IMR-90 (cell line): ENCODE measurements at regions not wholly inside any gene's neighbourhood (a gene's known extent, or its start where the extent isn't known, plus 50 kb on each side); places are given as distances from the start of the nearest gene placed in this dataset.

Experiments
- ATAC-seq: fragments of 200-7000 bp; cut with Tn5 transposase; 2 replicates; pipeline ENCODE4 v1.9.1; 2020; ENCODE audit warnings: low read depth, mild to moderate bottlenecking, moderate library complexity
- BruUV-seq: library from RNA; stranded (reverse); fragments of 400-500 nt; replicated peaks from 2 replicates; lab custom pipeline; 2021; lab: Mats Ljungman, UMichigan
- CTCF ChIA-PET: fragments of 300-600 bp; formaldehyde crosslinking; extraction: SDS; loops from one replicate; lab custom pipeline; 2021; ENCODE audit warnings: antibody characterized with exemption; lab: Yijun Ruan, JAX
- POLR2A ChIA-PET: fragments of 300-600 bp; sonication (Branson Sonifier 250); formaldehyde crosslinking; loops from one replicate; lab custom pipeline; 2022; ENCODE audit warnings: antibody characterized with exemption; ENCODE audit not compliant: unreplicated experiment; lab: Charles Lee
- DNase-seq: peaks from one replicate; pipeline ENCODE4 v3.0.0; 2013
- H2AFZ ChIP-seq: replicated peaks from 2 replicates; pipeline ENCODE3; 2013; ENCODE audit warnings: low read length, mild to moderate bottlenecking; ENCODE audit not compliant: poor library complexity
- H2AK5ac ChIP-seq: 2 replicates; pipeline ENCODE4 v1.6.1; 2013; ENCODE audit warnings: low read depth, low read length, inconsistent platforms
- H2AK9ac ChIP-seq: replicated peaks from 2 replicates; pipeline ENCODE3; 2013; ENCODE audit warnings: mild to moderate bottlenecking, low read depth, low read length, moderate library complexity; ENCODE audit not compliant: poor library complexity
- H2BK120ac ChIP-seq: 2 replicates; pipeline ENCODE4 v1.6.1; 2013; ENCODE audit warnings: low read depth, low read length, inconsistent platforms
- H2BK15ac ChIP-seq: 3 replicates; pipeline ENCODE4 v1.6.1; 2013; ENCODE audit warnings: low read depth, low read length, inconsistent platforms
- H2BK20ac ChIP-seq: 2 replicates; pipeline ENCODE4 v1.6.1; 2013; ENCODE audit warnings: low read depth, mild to moderate bottlenecking, inconsistent platforms, low read length, moderate library complexity
- H2BK5ac ChIP-seq: 2 replicates; pipeline ENCODE4 v1.6.1; 2013; ENCODE audit warnings: mild to moderate bottlenecking, low read depth, low read length, inconsistent platforms; ENCODE audit not compliant: poor library complexity, severe bottlenecking
- H3K14ac ChIP-seq: replicated peaks from 2 replicates; pipeline ENCODE4 v1.6.1; 2013; ENCODE audit warnings: low read depth, low read length, inconsistent platforms
- H3K18ac ChIP-seq: 2 replicates; pipeline ENCODE4 v1.6.1; 2013; ENCODE audit warnings: low read depth, low read length, control low read depth
- H3K23ac ChIP-seq: 2 replicates; pipeline ENCODE4 v1.6.1; 2013; ENCODE audit warnings: low read depth, low read length, inconsistent platforms
- H3K27ac ChIP-seq: 2 replicates; pipeline ENCODE4 v1.5.1; 2013; ENCODE audit warnings: mild to moderate bottlenecking, control low read depth, low read length; ENCODE audit not compliant: insufficient read depth
- H3K27me3 ChIP-seq: 2 replicates; pipeline ENCODE4 v1.6.1; 2013; ENCODE audit warnings: low read length; ENCODE audit not compliant: control insufficient read depth, insufficient read depth
- H3K36me3 ChIP-seq: 2 replicates; pipeline ENCODE4 v1.6.1; 2013; ENCODE audit warnings: low read length, mixed read lengths; ENCODE audit not compliant: control insufficient read depth, insufficient read depth
- H3K4ac ChIP-seq: 2 replicates; pipeline ENCODE4 v1.6.1; 2013; ENCODE audit warnings: low read depth, low read length, inconsistent platforms
- H3K4me1 ChIP-seq: 2 replicates; pipeline ENCODE4 v1.6.1; 2013; ENCODE audit warnings: low read length, mixed read lengths; ENCODE audit not compliant: control insufficient read depth, insufficient read depth
- H3K4me2 ChIP-seq: 2 replicates; pipeline ENCODE4 v1.6.1; 2013; ENCODE audit warnings: low read depth, mild to moderate bottlenecking, control low read depth, low read length, moderate library complexity
- H3K4me3 ChIP-seq: 2 replicates; pipeline ENCODE4 v1.5.1; 2013; ENCODE audit warnings: low read depth, mild to moderate bottlenecking, control low read depth, low read length, moderate library complexity; ENCODE audit not compliant: insufficient read depth
- H3K56ac ChIP-seq: 2 replicates; pipeline ENCODE4 v1.6.1; 2013; ENCODE audit warnings: low read length, inconsistent platforms; ENCODE audit not compliant: insufficient read depth; ENCODE audit errors: extremely low read depth
- H3K79me1 ChIP-seq, 2 experiments: 2 replicates each; pipeline ENCODE4 v1.6.1; 2013; ENCODE audit warnings: low read length in 2 of 2, inconsistent platforms in 1 of 2, low read depth in 1 of 2
- H3K9ac ChIP-seq: 2 replicates; pipeline ENCODE4 v1.6.1; 2013; ENCODE audit warnings: low read depth, low read length, control low read depth
- H3K9me1 ChIP-seq: 2 replicates; pipeline ENCODE4 v1.6.1; 2013; ENCODE audit warnings: low read length, inconsistent platforms; ENCODE audit not compliant: insufficient read depth
- H3K9me3 ChIP-seq: 2 replicates; pipeline ENCODE4 v1.6.1; 2013; ENCODE audit warnings: low read length; ENCODE audit not compliant: control insufficient read depth, insufficient read depth
- H4K20me1 ChIP-seq: 2 replicates; pipeline ENCODE4 v1.6.1; 2013; ENCODE audit warnings: low read length, inconsistent platforms; ENCODE audit not compliant: insufficient read depth
- H4K5ac ChIP-seq: 2 replicates; pipeline ENCODE4 v1.6.1; 2013; ENCODE audit warnings: mild to moderate bottlenecking, low read depth, low read length, control low read depth
- H4K8ac ChIP-seq, 2 experiments: 2 replicates each; pipeline ENCODE4 v1.6.1; 2013; ENCODE audit warnings: low read depth in 2 of 2, low read length in 2 of 2, control low read depth in 1 of 2, inconsistent platforms in 1 of 2
- H4K91ac ChIP-seq: 2 replicates; pipeline ENCODE4 v1.6.1; 2013; ENCODE audit warnings: low read depth, low read length, inconsistent platforms; ENCODE audit not compliant: insufficient read depth
- BHLHE40 ChIP-seq: fragments of 150-350 bp; IDR thresholded peaks from 2 replicates; pipeline ENCODE4 v1.6.1; 2016; ENCODE audit warnings: mild to moderate bottlenecking, low read depth, low read length
- CHD1 ChIP-seq: IDR thresholded peaks from 2 replicates; pipeline ENCODE4 v1.6.1; 2012; ENCODE audit warnings: low read depth, low read length, improper control_type of control experiment
- CTCF ChIP-seq: conservative IDR thresholded peaks from 2 replicates; pipeline ENCODE4 v1.5.1; 2012; ENCODE audit warnings: mild to moderate bottlenecking, low read depth, low read length, improper control_type of control experiment
- ELK1 ChIP-seq: fragments of 150-350 bp; IDR thresholded peaks from 2 replicates; pipeline ENCODE4 v1.6.1; 2016; ENCODE audit warnings: low read depth, mild to moderate bottlenecking, low read length, moderate library complexity, borderline replicate concordance
- FOS ChIP-seq: fragments of 150-350 bp; IDR thresholded peaks from 2 replicates; pipeline ENCODE4 v1.6.1; 2016; ENCODE audit warnings: low read depth, low read length
- POLR2A ChIP-seq: IDR thresholded peaks from 2 replicates; pipeline ENCODE4 v1.6.1; 2012; ENCODE audit warnings: mild to moderate bottlenecking, low read depth, low read length
- RFX5 ChIP-seq: IDR thresholded peaks from 2 replicates; pipeline ENCODE4 v1.8.0; 2012; ENCODE audit warnings: low read depth, mild to moderate bottlenecking, low read length, moderate library complexity
- SMC3 ChIP-seq: fragments of 150-350 bp; IDR thresholded peaks from 2 replicates; pipeline ENCODE4 v1.6.1; 2016; ENCODE audit warnings: low read depth, mild to moderate bottlenecking, antibody characterized with exemption, low read length, moderate library complexity
- USF2 ChIP-seq: fragments of 150-350 bp; IDR thresholded peaks from 2 replicates; pipeline ENCODE4 v1.6.1; 2017; ENCODE audit warnings: mild to moderate bottlenecking, antibody characterized with exemption, low read length, low read depth
- WGBS, 2 experiments: methylation state at CpG; one replicate each; pipeline versions ENCODE4 v1.1.5 to v1.1.7; 2013; ENCODE audit warnings: missing lambda C conversion rate in 2 of 2; ENCODE audit not compliant: insufficient read length in 1 of 2; ENCODE audit errors: extremely low coverage in 2 of 2; 5-methylcytosine and 5-hydroxymethylcytosine counted together
- dilution Hi-C: fragments of 300-500 bp; cut with HindIII; formaldehyde crosslinking; loops from one replicate; pipeline ENCODE4 v1.14.3; 2018; ENCODE audit warnings: low sequenced_read_pairs; ENCODE audit not compliant: unreplicated experiment
- in situ Hi-C: fragments of 300-500 bp; cut with MboI; formaldehyde crosslinking; loops from 3 replicates; pipeline ENCODE4 v1.14.3; 2019; ENCODE audit warnings: low sequenced_read_pairs, inconsistent platforms, mixed read lengths
- intact Hi-C: fragments of 100-400 bp; cut with micrococcal nuclease; formaldehyde crosslinking; loops from 2 replicates; pipeline ENCODE4 v1.10.0; 2022

GRCh38 chr14:104337351-104337750, 199.0 kb downstream of the KIF26A start:
- Histone ChIP-seq H4K91ac (no peak overlapping the region), H3K79me1 (no peaks in the 10 kb centered on the region), H2AK5ac (no peak overlapping the region), H2BK15ac (no peak overlapping the region), H2BK120ac (no peak overlapping the region), H3K4me1 (no peaks in the 10 kb centered on the region), H3K27me3 (no peaks in the 10 kb centered on the region), H4K20me1 (no peaks in the 10 kb centered on the region), H2BK20ac (no peak overlapping the region), H3K4me3 (no peak overlapping the region), H3K4ac (no peak overlapping the region), H2AFZ (no peak overlapping the region), H3K18ac (no peak overlapping the region), H3K27ac (no peak overlapping the region), H3K14ac (no peak overlapping the region), H3K36me3 (no peaks in the 10 kb centered on the region), H3K4me2 (no peak overlapping the region), H3K56ac (no peak overlapping the region), H4K5ac (no peak overlapping the region), H3K23ac (no peak overlapping the region), H2AK9ac (no peak overlapping the region), H4K8ac (no peak overlapping the region), H3K9me1 (no peaks in the 10 kb centered on the region), H2BK5ac (no peak overlapping the region), H3K9me3 (peaks cover 29% of the 10 kb centered on the region), H3K9ac (no peak overlapping the region)
- no peak for TF ChIP-seq USF2
- no peak for TF ChIP-seq ELK1
- TF ChIP-seq CHD1: no peak
- no peak for TF ChIP-seq POLR2A
- no peak for TF ChIP-seq FOS
- no peak for TF ChIP-seq BHLHE40
- no peak for TF ChIP-seq CTCF
- TF ChIP-seq RFX5: no peak
- TF ChIP-seq SMC3: no peak
- POLR2A ChIA-PET: no interaction called here
- dilution Hi-C loops: no loop called here
- intact Hi-C loops: no loop called here
- DNase-seq (no peak), ATAC-seq (no peak)
- BruUV-seq: no TSS peak
- WGBS, 2 experiments: 60% methylated on average over 1 of the region's 4 CpGs; no CpG with 5 or more reads in 1 of the 2 experiments
- in situ Hi-C loops: no loop called here
- CTCF ChIA-PET: no interaction called here
